ENCODE measurements at regions not wholly inside any gene's neighbourhood (a gene's known extent, or its start where the extent isn't known, plus 50 kb on each side); places are given as distances from the start of the nearest gene placed in this dataset.
"Not testable (repeated sequence)": the region's sequence is repeated elsewhere in the genome, so short reads cannot be mapped to it uniquely, and the experiment has no call there.

GRCh38 chr15:70602834-70603560, 160.4 kb downstream of the UACA start:
- no peak for DNase-seq (ENCODE audit: low read depth)

- DNase-seq (ENCODE audit: low read depth) = no peak
Observed at GRCh38 chr15:70602281-70602680, 161.1 kb downstream of the UACA start.

GRCh38 chr15:70597945-70598344, 165.4 kb downstream of the UACA start:
- no peak for DNase-seq (ENCODE audit: low read depth)

- no peak for DNase-seq (ENCODE audit: low read depth)
Observed at GRCh38 chr15:70597056-70597603, 166.2 kb downstream of the UACA start.

DNA sequence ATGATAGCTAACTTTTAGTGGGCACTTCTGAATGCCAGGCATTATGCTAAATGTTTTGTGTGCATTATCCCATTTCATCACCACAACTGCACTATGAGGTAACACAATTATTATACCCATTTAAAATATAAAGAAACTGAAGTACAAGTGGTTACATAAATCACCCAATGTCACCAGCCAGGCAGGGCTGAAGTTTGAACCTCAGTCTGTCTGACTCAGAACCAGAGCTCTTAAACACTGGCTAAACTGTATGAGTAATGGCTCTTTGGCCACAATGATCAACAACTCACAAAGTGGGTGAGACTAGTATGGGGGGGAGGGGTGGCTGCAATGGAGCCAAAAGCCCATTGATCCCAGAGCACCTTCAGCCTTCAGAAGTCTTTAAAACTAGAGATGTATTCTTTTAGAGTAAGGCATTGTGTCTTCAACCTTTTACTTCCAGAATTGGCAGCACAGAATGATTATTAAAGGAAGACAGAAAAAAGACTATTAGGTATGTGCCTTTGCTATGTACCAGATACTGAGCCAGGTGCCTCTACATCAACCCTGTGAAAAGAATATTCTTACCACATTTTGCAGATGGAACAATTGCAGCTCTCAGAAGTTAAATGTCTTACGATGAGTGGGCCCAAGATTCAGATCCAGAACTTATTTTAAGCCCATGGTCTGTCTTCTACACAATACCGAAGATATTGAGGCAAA, 166.9 kb downstream of the UACA start:
- DNase-seq (ENCODE audit: low read depth) = no peak

- DNase-seq (ENCODE audit: low read depth) = no peak
Observed at GRCh38 chr15:70593795-70594194, 169.6 kb downstream of the UACA start.

GRCh38 chr15:70589728-70590127, 173.6 kb downstream of the UACA start:
- no peak for DNase-seq (ENCODE audit: low read depth)

DNA sequence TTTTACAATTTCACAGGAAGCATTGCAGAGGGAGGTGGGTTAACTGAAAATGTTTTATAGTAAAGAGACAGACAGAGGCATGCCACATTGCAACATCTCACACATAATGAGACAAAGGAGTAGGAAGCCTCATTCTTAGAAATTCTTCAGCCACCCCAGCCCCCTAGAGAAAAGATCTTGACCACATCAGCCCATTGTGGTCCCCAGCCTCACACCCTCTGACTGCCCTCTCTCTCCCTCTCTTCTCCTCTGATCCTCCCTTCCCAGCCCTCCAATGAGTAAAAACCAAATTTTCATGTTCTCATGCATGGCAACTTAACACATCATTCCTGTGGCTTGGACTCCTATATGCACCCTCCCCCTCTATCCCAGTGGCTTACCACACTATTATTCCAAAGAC, 174.1 kb downstream of the UACA start:
- DNase-seq (ENCODE audit: low read depth) = no peak

- DNase-seq (ENCODE audit: low read depth) = no peak
Observed at GRCh38 chr15:70588613-70589012, 174.7 kb downstream of the UACA start.

DNA sequence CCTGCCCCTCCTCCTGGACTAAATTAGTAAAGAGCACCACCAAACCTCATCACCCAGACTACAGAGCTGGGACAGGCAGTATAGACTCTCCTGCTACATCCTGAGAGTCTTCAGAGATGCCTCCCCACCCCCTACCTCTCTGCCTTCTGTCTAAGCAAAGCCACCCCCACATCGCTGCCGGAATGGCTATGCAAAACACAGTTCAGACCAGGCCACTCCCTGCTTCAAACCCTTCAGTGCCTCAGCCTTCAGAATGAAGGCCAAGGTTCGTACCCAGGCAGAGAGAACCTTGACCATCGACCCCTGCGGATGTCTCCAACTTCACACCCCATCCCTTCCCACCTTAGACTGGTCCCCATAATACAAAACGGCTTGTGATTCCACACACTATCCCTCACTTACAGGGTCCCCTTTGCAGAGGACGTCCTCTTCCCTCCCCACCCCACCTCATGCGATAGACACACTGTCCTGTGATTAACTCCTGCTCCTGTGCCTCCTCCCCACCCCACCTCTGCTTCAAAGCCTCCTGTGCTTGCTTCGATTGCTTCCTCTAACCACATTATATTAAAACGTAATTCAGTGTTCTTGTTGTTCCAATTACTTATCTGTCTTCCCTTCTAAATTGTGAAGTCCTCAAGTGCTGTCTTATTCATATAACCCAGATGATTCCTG, 175.3 kb downstream of the UACA start:
- DNase-seq (ENCODE audit: low read depth) = no peak

GRCh38 chr15:70587012-70587634, 176.2 kb downstream of the UACA start:
- not testable (repeated sequence) for DNase-seq (ENCODE audit: low read depth)

GRCh38 chr15:70586241-70586640, 177.1 kb downstream of the UACA start:
- DNase-seq (ENCODE audit: low read depth) = no peak

GRCh38 chr15:70585707-70586034, 177.7 kb downstream of the UACA start:
- DNase-seq (ENCODE audit: low read depth) = no peak

DNA sequence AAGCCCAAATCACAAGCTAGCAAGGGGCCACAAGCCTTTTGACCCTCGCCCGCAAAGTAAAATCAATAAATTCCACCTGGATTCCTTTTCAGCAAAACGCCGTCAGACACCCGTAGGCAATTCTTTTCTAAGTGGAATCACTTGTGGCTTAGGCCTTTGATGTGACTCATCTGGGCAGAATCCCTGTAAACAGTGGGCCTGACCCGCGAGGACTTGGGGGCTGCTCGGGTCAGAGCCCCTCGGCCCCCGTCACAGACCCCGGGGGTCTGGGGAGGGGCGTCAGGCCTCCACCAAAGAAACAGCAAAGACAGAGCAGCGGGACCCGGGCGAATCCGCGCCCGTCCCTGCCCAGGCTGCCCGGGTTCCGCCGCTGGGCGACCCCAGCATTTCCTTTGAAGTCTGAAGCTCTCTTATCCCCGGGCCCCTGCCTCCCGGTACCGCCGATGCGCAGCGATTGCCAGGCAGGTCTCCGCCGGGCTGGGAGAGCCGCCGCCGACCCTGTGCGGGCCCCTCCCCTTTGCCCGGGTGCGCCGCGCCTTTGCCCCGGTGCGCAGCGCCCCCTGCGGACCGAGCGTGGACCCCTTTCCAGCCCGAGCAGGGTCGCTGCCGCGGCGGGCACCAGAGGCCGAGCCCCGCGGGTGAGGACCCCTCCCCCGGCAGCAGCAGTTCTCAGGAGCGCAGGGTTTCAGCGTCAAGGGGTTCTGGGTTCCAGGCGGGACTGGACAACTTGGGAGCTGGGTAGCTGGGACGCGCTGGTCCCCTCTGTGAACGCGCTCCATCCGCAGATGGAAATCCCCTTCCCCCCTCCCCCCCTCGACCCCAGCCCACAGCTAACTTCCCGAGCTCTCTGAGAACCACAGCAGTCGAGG, 178.3 kb downstream of the UACA start:
- peak; percentile 28 for DNase-seq (ENCODE audit: low read depth)

DNA sequence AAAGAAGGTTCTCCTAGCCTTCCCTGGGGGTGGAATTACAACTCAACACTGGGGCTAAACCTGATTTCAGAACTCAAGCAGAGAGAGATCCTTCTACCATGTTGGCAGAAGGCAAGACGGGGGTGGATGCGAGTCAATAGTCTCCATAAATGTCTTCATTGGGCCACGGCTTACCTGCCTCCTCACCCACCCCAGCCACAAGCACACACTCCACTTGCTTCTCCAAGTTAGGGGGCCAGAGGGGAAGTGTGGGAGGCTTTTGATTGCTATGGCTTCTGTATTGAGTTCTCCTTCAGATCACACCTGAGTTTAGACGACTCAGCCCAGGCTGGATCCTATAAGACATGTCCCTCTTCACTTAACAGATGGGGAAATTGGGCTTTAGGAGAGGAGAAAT, 178.9 kb downstream of the UACA start:
- no peak for DNase-seq (ENCODE audit: low read depth)

GRCh38 chr15:70583006-70583405, 180.4 kb downstream of the UACA start:
- no peak for DNase-seq (ENCODE audit: low read depth)

DNA sequence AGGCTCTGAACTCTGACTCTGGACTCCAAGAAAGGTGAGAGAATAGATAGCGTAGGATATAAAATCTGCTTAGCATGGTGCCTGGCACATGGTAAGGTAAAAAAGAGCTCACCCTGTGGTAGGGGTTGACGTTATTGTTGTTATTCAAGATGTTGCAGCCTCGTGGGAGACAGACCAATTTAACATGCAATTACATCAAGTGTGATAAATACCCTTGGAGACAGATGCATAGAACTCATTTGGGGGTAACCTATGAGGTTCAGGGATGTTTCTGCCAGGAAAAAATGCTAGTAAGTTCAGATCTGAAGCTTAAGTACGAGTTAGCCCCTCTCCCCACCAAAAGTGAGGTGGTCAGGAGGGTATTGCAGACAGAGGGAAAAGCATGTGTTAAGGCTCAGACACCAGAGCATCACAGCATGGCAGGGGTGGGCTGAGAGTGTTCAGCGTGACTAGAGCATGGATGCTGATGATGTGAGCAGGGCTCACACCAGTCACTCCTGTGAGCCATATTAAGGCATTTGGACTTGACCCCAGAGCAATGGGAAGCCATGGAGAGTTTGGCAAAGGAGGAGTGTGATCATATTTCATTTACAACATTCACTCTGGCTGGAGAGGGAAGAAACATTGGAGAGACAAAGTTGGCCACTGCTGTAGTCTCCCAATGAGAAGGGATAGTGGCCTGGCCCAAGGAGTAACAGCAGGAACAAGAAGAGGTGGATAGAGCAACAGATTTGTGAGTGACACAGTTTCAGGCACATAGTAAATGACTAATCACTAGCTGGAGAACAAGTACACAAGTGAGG, 181.0 kb downstream of the UACA start:
- no peak for DNase-seq (ENCODE audit: low read depth)

GRCh38 chr15:70580958-70581357, 182.4 kb downstream of the UACA start:
- DNase-seq (ENCODE audit: low read depth) = no peak

- DNase-seq (ENCODE audit: low read depth) = no peak
Observed at GRCh38 chr15:70580286-70580685, 183.1 kb downstream of the UACA start.

- DNase-seq (ENCODE audit: low read depth) = no peak
Observed at GRCh38 chr15:70579766-70580165, 183.6 kb downstream of the UACA start.

DNA sequence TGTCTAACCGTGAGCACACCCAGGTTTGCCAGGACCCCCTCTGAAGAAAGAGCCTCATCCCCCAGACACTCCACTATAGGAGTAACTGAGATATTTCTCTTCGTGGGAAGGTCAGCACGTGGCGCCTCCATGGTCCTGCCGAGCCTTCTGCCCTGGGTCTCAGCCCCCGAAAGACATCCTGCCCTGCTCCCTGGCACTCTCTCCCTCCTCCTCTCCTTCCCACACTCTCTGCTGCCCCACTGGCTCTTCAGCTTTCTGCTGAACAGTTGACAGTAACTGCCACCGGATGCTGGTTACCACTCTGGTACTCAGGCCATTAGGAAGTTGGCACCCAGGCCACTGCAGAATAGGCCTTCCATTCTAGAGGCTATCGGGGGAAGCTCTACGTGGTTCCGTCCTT, 185.2 kb downstream of the UACA start:
- no peak for DNase-seq (ENCODE audit: low read depth)
